IPS-18a (cell line): ENCODE measurements at regions not wholly inside any gene's neighbourhood (a gene's known extent, or its start where the extent isn't known, plus 50 kb on each side); places are given as distances from the start of the nearest gene placed in this dataset.
"Not testable (repeated sequence)": the region's sequence is repeated elsewhere in the genome, so short reads cannot be mapped to it uniquely, and the experiment has no call there.

Experiments
- H3K27ac ChIP-seq: one replicate; pipeline ENCODE4 v1.5.1; 2013; ENCODE audit warnings: low read length
- H3K27me3 ChIP-seq: one replicate; pipeline ENCODE4 v1.6.1; 2013; ENCODE audit warnings: mild to moderate bottlenecking, low read length; ENCODE audit not compliant: control insufficient read depth, insufficient read depth
- H3K36me3 ChIP-seq: one replicate; pipeline ENCODE4 v1.6.1; 2013; ENCODE audit warnings: low read depth, low read length; ENCODE audit not compliant: control insufficient read depth
- H3K4me1 ChIP-seq: one replicate; pipeline ENCODE4 v1.6.1; 2013; ENCODE audit warnings: low read depth, low read length; ENCODE audit not compliant: control insufficient read depth
- H3K4me3 ChIP-seq: one replicate; pipeline ENCODE4 v1.5.1; 2013; ENCODE audit warnings: low read length
- H3K9ac ChIP-seq: one replicate; pipeline ENCODE4 v1.6.1; 2013; ENCODE audit warnings: mild to moderate bottlenecking, low read length, moderate library complexity
- H3K9me3 ChIP-seq: one replicate; pipeline ENCODE4 v1.6.1; 2013; ENCODE audit warnings: low read depth, low read length; ENCODE audit not compliant: control insufficient read depth

DNA sequence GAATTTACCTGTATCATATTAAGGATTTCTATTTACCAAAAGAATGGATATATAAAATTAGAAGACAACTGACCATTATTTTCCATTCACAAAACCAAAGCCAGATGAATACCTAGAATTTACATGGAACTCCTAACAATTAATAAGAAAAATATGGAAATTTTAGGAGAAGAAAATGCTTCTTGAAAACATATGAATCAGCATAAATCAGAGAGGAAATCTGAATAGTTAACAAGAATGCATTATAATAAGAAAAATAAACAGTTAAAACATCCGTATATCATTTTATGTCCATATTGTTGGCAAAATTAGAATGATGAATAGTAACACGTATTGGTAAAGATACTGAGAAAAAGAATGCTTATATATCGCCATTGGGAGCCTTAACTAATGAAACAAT, 505.5 kb downstream of the NEBL start:
- Histone ChIP-seq H3K27me3 (no peaks in the 10 kb centered on the region), H3K4me3 (no peak overlapping the region), H3K9me3 (no peaks in the 10 kb centered on the region), H3K4me1 (no peaks in the 10 kb centered on the region), H3K9ac (no peak overlapping the region), H3K27ac (no peak overlapping the region), H3K36me3 (no peaks in the 10 kb centered on the region)

DNA sequence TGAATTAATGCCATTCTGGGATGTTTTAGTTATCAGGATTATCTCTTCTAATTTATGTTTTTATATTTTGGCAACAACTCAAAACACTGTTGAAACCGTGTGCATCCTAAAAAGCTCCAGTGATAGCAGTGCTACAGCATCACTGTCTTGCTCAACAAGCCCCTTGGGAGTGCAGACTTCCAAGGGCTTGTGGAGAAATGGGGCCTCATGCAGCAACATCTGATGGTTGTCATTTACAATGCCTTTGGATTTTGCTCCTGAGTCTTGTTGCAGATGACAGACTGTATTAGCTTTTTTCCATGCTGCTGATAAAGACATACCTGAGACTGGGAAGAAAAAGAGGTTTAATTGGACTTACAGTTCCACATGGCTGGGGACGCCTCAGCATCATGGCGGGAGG, 515.4 kb downstream of the NEBL start:
- no peaks in the 10 kb centered on the region for H3K27me3 ChIP-seq
- H3K9me3 ChIP-seq: peaks cover 6% of the 10 kb centered on the region
- no peaks in the 10 kb centered on the region for H3K4me1 ChIP-seq
- no peaks in the 10 kb centered on the region for H3K36me3 ChIP-seq
- no peak overlapping the region for H3K4me3 ChIP-seq
- H3K27ac ChIP-seq: no peak overlapping the region
- no peak overlapping the region for H3K9ac ChIP-seq

DNA sequence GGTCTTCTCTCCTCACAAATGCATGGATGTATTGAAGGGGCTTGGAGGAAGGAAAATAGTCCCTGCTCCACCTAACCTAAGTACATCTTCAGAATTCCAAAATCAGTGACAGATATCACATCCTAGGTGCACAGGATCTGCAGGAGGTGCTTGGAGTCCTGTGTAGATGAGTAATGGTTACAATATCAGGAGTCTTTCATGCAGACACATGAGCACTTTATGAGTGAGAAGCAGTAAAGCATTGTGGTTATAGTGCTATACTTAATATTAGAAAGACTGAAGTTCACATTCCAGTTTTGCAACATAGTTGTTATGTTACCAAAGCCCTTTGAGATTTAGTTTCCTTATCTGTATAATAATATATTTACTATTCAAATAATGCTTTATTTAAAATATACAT, 516.7 kb downstream of the NEBL start:
- Histone ChIP-seq H3K36me3 (no peaks in the 10 kb centered on the region), H3K27ac (no peak overlapping the region), H3K4me1 (no peaks in the 10 kb centered on the region), H3K9ac (no peak overlapping the region), H3K27me3 (no peaks in the 10 kb centered on the region), H3K4me3 (no peak overlapping the region), H3K9me3 (peaks cover 6% of the 10 kb centered on the region)

DNA sequence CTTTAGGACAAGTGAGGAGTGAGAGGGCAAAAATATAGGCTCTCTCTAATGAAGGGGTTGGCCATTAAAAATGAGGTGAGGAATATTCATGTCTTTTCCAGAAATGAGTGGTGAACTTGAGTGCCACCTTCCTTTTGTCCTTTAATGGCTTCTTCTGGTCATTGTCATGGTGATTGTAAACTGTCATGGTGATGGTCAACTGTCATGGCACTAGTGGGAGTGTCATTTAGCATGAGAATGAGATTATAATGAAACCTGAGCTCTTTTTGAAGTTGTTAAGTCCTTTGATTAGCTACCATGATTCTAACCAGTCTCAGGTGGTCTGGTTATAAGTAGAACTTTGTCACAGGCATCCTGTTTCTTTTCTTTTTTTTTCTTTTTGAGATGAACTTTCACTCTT, 524.4 kb downstream of the NEBL start:
- Histone ChIP-seq H3K4me3 (no peak overlapping the region), H3K27ac (no peak overlapping the region), H3K9ac (no peak overlapping the region), H3K36me3 (no peaks in the 10 kb centered on the region), H3K9me3 (peaks cover 5% of the 10 kb centered on the region), H3K27me3 (no peaks in the 10 kb centered on the region), H3K4me1 (peaks cover 13% of the 10 kb centered on the region)

DNA sequence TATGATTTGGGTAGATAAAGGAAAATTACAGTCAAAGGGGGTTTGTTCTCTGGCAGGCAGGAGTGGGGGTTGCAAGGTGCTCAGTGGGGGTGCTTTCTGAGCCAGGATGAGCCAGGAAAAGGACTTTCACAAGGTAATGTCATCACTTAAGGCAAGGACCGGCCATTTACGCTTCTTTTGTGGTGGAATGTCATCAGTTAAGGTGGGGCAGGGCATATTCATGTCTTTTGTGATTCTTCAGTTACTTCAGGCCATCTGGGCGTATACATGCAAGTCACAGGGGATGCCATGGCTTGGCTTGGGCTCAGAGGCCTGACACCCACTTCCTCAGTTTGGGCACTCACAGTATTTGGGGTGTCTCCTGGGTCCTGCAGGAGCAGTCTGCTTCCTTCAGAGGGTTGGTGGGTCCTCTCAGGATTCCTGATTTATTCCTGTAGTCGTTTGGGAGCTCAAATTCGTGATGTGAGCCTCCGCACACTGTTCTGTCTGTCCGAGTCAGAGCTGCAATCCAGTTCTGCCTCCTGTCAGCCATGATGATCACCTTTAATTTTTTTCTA, 526.1 kb downstream of the NEBL start:
- H3K36me3 ChIP-seq, H3K27me3 ChIP-seq, H3K27ac ChIP-seq, H3K9me3 ChIP-seq, H3K9ac ChIP-seq: not testable (repeated sequence)
- Histone ChIP-seq H3K4me3 (peak overlapping the region; percentile 30), H3K4me1 (peaks cover 13% of the 10 kb centered on the region)

DNA sequence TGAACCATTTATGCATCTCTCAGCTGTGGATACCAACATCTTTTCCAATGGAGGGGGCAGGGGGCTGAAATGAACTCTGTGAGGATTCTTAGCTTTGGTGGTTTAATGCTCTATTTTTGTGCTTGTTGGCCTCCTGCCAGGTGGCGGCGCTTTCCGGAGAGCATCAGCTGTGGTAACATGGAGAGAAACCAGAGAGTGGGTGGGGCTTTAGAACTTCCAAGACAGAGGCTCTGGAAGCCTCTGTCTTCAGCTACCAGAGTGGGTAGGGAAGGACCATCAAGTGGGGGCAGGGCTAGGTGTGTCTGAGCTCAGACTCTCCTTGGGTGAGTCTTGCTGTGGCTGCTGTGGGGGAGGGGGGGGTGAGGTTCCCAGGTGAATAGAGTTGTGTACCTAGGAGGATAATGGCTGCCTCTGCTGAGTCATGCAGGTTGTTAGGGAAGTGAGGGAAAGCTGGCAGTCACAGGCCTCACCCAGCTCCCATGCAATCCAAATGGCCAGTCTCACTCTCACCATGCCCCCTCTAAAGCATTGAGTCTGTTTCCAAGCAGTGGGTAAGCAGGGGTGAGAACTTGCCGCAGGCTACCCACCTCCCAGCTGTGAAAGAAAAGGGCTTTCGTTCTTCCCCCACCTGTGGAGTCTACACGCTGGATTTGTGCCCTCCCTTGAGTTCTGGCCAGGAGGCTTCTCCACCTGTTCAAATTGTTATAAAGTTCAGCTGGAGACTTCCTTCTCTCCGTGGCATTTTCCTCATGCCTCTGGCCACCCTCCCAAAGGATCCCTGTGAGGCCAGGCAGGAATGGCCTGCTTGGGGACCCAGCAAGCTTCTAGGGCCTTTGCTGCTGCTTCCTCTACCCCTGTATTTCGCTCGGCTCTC, 527.0 kb downstream of the NEBL start:
- Histone ChIP-seq H3K4me3 (peak overlapping the region; percentile 24), H3K36me3 (no peaks in the 10 kb centered on the region), H3K4me1 (peaks cover 13% of the 10 kb centered on the region), H3K9ac (peak overlapping the region; percentile 58), H3K27me3 (no peaks in the 10 kb centered on the region), H3K27ac (peak overlapping the region; percentile 78), H3K9me3 (peaks cover 5% of the 10 kb centered on the region)

DNA sequence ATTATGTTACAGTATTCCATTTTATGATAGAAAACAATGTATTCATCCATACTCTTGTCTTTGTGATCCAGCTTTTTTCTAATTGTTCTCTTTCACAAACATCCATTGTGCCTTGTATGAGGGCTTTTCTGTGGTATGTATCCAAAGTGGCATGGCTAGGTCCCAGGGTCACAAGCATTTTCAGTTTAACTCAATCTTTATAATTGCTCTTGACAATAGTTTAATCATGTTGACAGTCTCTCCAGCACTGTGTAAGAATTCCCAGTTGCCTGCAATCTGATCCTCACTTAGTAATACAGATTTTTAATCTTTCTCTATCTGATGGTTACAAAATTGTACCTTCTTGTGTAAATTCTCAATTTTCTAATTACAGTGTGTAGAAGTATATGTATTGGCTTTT, 533.4 kb downstream of the NEBL start:
- H3K27me3 ChIP-seq: no peaks in the 10 kb centered on the region
- no peak overlapping the region for H3K9ac ChIP-seq
- H3K27ac ChIP-seq: no peak overlapping the region
- no peaks in the 10 kb centered on the region for H3K9me3 ChIP-seq
- no peaks in the 10 kb centered on the region for H3K4me1 ChIP-seq
- no peaks in the 10 kb centered on the region for H3K36me3 ChIP-seq
- no peak overlapping the region for H3K4me3 ChIP-seq

DNA sequence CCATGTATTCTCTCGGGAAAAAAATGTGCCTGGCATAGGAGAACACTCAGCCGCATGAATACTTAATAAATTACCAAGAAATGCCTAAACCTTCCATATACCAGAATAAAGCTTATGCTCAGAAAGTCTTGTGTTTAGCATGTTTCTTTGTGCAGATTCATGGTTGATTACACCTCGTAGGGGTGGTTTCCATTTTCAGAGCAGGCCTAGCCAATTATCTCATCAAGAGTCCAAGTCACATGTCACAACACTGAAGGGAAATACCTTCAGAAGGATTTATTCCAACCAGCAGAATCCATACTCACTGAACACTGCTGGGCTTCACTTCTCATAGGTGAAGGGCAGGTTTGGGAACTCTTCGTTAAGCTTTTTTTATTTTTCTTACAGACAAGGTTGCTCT, 539.7 kb downstream of the PLXDC2 start:
- no peaks in the 10 kb centered on the region for H3K36me3 ChIP-seq
- H3K27ac ChIP-seq: no peak overlapping the region
- H3K9ac ChIP-seq: no peak overlapping the region
- no peaks in the 10 kb centered on the region for H3K9me3 ChIP-seq
- no peaks in the 10 kb centered on the region for H3K27me3 ChIP-seq
- H3K4me1 ChIP-seq: no peaks in the 10 kb centered on the region
- H3K4me3 ChIP-seq: no peak overlapping the region

DNA sequence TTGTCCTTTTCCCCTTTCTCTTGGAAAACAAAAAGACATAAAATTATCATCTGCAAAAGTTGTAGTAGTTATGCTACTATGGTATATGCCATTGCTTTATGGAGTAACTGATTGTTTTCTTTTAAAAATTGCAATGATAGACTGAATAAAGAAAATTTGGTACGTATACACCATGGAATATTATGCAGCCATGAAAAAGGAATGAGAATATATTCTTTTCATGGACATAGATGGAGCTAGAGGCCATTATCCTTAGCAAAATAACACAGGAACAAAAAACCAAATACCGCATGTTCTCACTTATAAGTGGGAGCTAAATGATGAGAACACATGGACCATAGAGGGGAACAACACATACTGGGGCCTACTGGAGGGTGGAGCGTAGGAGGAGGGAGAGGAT, 538.8 kb downstream of the PLXDC2 start:
- H3K36me3 ChIP-seq: no peaks in the 10 kb centered on the region
- no peaks in the 10 kb centered on the region for H3K4me1 ChIP-seq
- H3K4me3 ChIP-seq: no peak overlapping the region

DNA sequence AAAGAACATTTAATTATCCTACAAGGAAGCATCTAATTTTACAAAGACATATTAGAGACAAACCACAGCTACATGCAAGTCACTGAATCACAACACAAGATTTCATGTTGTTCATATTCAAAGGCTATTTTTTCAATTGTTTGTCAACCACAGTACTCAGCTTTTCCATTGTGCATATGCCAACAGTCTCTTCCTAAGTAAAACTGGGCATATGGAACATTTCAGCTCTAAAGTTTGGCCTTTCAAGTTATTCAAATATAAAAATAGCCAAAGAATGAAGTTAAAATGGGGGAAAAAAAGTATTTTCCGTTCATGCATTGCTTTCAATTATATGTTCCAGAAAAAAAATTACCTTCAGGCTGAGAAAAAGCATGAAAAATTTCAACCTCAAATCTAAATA, 537.9 kb downstream of the PLXDC2 start:
- no peaks in the 10 kb centered on the region for H3K27me3 ChIP-seq
- no peaks in the 10 kb centered on the region for H3K9me3 ChIP-seq
- no peaks in the 10 kb centered on the region for H3K36me3 ChIP-seq
- no peak overlapping the region for H3K4me3 ChIP-seq
- H3K4me1 ChIP-seq: no peaks in the 10 kb centered on the region
- H3K27ac ChIP-seq: no peak overlapping the region
- no peak overlapping the region for H3K9ac ChIP-seq

More for the DNA sequence above, 538.8 kb downstream of the PLXDC2 start:
- H3K27ac ChIP-seq: no peak overlapping the region
- no peaks in the 10 kb centered on the region for H3K27me3 ChIP-seq
- H3K9ac ChIP-seq: no peak overlapping the region
- no peaks in the 10 kb centered on the region for H3K9me3 ChIP-seq

DNA sequence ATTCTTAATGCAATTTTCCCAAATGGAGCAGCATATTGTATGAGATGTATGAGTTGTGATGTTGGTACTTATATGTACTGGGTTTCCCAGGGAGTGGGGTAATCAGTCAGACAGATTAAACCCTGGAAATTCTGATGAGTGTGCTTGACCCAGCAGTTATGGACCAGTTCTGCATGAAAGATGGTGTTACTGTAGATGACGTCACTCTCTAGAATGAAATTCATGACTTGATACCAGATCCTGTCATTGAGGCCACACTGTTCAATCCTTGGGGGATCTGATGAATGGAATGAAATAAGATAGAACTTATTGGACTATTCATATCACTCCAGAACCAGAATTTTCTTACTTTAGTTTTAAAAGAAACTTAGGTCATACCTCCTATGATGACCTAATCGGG, 534.3 kb downstream of the PLXDC2 start:
- H3K4me3 ChIP-seq: no peak overlapping the region
- peaks cover 2% of the 10 kb centered on the region for H3K4me1 ChIP-seq
- no peak overlapping the region for H3K9ac ChIP-seq
- no peaks in the 10 kb centered on the region for H3K36me3 ChIP-seq
- no peaks in the 10 kb centered on the region for H3K27me3 ChIP-seq
- no peaks in the 10 kb centered on the region for H3K9me3 ChIP-seq
- no peak overlapping the region for H3K27ac ChIP-seq

DNA sequence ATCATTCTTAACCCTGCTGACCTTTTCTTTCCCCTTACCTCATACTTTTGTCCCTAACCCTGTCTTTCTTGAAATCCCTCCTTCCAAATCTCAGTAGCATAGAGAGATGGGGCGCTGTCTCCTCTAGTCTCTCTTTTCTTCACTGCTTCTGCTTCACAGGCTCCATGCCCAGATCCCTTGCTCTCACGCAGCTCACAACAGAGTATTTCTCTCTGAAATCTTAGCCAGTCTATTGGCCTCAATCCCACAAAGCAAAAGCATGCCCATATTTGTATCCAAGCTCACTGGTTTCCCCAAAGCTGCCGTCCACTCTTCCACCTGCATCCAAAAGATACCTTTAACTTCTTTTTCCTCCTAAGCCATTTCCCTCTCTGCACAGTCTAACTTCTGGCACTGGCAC, 526.8 kb downstream of the PLXDC2 start:
- H3K4me1 ChIP-seq: peaks cover 2% of the 10 kb centered on the region
- no peak overlapping the region for H3K27ac ChIP-seq
- H3K9me3 ChIP-seq: peaks cover 13% of the 10 kb centered on the region
- no peaks in the 10 kb centered on the region for H3K27me3 ChIP-seq
- H3K9ac ChIP-seq: no peak overlapping the region
- H3K36me3 ChIP-seq: no peaks in the 10 kb centered on the region
- H3K4me3 ChIP-seq: no peak overlapping the region
